A673 (cell line): ENCODE measurements at regions not wholly inside any gene's neighbourhood (a gene's known extent, or its start where the extent isn't known, plus 50 kb on each side); places are given as distances from the start of the nearest gene placed in this dataset.
"Not testable (repeated sequence)": the region's sequence is repeated elsewhere in the genome, so short reads cannot be mapped to it uniquely, and the experiment has no call there.

Experiments used
- BruUV-seq: library from RNA; stranded (reverse); fragments of 400-500 nt; replicated peaks from 2 replicates; lab custom pipeline; 2021; lab: Mats Ljungman, UMichigan
- CTCF ChIA-PET: fragments of 300-600 bp; sonication (Branson Sonifier 250); formaldehyde crosslinking; loops from one replicate; lab custom pipeline; 2022; ENCODE audit warnings: antibody characterized with exemption; lab: Charles Lee
- POLR2A ChIA-PET: fragments of 300-600 bp; sonication (Branson Sonifier 250); formaldehyde crosslinking; loops from one replicate; lab custom pipeline; 2022; ENCODE audit warnings: antibody characterized with exemption; ENCODE audit not compliant: low non-redundant PET; lab: Charles Lee
- DNase-seq: peaks from one replicate; pipeline ENCODE4 v3.0.0-alpha.2; 2015; ENCODE audit warnings: low spot score
- H3K27ac ChIP-seq: fragments of 200-600 bp; sonication (generic); 2 replicates; pipeline ENCODE4 v1.5.1; 2016; ENCODE audit warnings: mixed run types, low read depth, mild to moderate bottlenecking, mixed read lengths, antibody characterized with exemption, low read length; ENCODE audit not compliant: poor library complexity, severe bottlenecking
- H3K27me3 ChIP-seq: fragments of 200-600 bp; sonication (generic); replicated peaks from 2 replicates; pipeline ENCODE4 v1.6.1; 2017; ENCODE audit warnings: mixed run types, low read depth, mild to moderate bottlenecking, mixed read lengths, antibody characterized with exemption, low read length; ENCODE audit not compliant: insufficient read depth, poor library complexity
- H3K36me3 ChIP-seq: fragments of 200-600 bp; sonication (generic); 2 replicates; pipeline ENCODE4 v1.6.1; 2016; ENCODE audit warnings: mixed run types, mild to moderate bottlenecking, mixed read lengths, antibody characterized with exemption, low read length; ENCODE audit not compliant: insufficient read depth, poor library complexity, severe bottlenecking
- H3K4me1 ChIP-seq: fragments of 200-600 bp; sonication (generic); 2 replicates; pipeline ENCODE4 v1.6.1; 2017; ENCODE audit warnings: mixed run types, mild to moderate bottlenecking, mixed read lengths, antibody characterized with exemption, low read length; ENCODE audit not compliant: insufficient read depth, poor library complexity, severe bottlenecking
- H3K4me3 ChIP-seq: fragments of 200-600 bp; sonication (generic); 2 replicates; pipeline ENCODE4 v1.5.1; 2016; ENCODE audit warnings: low read depth, mixed run types, mild to moderate bottlenecking, mixed read lengths, low read length; ENCODE audit not compliant: poor library complexity, severe bottlenecking
- H3K9me3 ChIP-seq: fragments of 200-600 bp; sonication (generic); 2 replicates; pipeline ENCODE4 v1.6.1; 2016; ENCODE audit warnings: mixed run types, low read depth, mild to moderate bottlenecking, mixed read lengths, antibody characterized with exemption, low read length; ENCODE audit not compliant: poor library complexity, severe bottlenecking
- EZH2 ChIP-seq: fragments of 200-600 bp; sonication (generic); IDR thresholded peaks from 2 replicates; pipeline ENCODE4 v1.6.1; 2017; ENCODE audit warnings: borderline replicate concordance, low read depth, mild to moderate bottlenecking, mixed read lengths, antibody characterized with exemption, low read length; ENCODE audit not compliant: poor library complexity, severe bottlenecking
- intact Hi-C: fragments of 100-400 bp; cut with micrococcal nuclease; formaldehyde crosslinking; loops from one replicate; pipeline ENCODE4 v1.10.0; 2022; ENCODE audit not compliant: unreplicated experiment
- TF ChIP-seq, protein P1 (sequence below): fragments of 300-800, 200-600 bp; sonication (generic); conservative IDR thresholded peaks from 2 replicates; pipeline ENCODE4 v1.5.1; 2017; ENCODE audit warnings: low read depth, mild to moderate bottlenecking, antibody characterized with exemption, low read length, moderate library complexity, mixed read lengths

DNA sequence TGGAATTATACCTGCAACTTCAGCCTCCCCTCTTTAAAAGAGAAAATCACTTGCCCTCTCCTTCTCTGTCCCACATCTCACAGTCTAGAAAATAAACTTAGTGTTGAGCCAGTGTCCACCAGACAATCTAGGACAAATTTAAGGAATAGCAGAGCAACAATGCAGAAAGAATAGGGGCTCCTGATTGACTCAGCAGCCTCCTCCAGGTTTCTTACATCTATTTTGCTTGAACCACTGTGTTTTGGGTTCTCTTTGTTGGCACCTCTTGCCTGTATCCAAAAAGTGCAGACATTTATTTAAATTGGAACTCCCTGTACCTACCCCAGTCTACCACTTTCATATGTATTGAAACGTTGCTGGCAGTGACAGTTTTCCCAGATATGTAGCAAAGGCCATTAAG is 133.7 kb upstream of the HSF2 start:
- Histone ChIP-seq H3K27me3 (no peaks in the 10 kb centered on the region), H3K36me3 (no peaks in the 10 kb centered on the region), H3K4me1 (peaks cover 10% of the 10 kb centered on the region), H3K4me3 (no peak overlapping the region), H3K9me3 (peaks cover 5% of the 10 kb centered on the region), H3K27ac (no peak overlapping the region)
- POLR2A ChIA-PET, result no interaction called here
- no peak for DNase-seq
- BruUV-seq, result no TSS peak
- CTCF ChIA-PET, result no interaction called here
- intact Hi-C loops, result no loop called here
- TF ChIP-seq, protein P1, sequence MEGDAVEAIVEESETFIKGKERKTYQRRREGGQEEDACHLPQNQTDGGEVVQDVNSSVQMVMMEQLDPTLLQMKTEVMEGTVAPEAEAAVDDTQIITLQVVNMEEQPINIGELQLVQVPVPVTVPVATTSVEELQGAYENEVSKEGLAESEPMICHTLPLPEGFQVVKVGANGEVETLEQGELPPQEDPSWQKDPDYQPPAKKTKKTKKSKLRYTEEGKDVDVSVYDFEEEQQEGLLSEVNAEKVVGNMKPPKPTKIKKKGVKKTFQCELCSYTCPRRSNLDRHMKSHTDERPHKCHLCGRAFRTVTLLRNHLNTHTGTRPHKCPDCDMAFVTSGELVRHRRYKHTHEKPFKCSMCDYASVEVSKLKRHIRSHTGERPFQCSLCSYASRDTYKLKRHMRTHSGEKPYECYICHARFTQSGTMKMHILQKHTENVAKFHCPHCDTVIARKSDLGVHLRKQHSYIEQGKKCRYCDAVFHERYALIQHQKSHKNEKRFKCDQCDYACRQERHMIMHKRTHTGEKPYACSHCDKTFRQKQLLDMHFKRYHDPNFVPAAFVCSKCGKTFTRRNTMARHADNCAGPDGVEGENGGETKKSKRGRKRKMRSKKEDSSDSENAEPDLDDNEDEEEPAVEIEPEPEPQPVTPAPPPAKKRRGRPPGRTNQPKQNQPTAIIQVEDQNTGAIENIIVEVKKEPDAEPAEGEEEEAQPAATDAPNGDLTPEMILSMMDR, result no peak
- no peak for TF ChIP-seq EZH2

DNA sequence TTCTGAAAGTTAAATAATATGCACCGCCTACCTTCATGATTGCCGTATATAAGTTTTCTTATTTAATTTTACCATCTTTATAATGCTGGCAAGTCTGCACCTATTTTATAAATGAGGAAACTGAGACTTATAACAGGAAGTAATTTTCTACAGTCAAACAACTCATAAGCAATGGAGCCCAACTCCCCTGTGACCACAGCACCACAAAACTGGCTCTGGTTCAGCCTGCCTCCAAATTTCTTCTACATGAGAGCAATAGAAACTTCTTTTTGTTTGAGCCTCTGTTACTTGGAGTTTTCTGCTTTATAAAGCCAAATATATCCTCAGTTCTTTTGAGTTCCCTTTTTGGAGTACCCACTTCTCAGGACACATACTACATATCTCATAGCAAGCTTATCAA is 131.1 kb upstream of the HSF2 start:
- H3K36me3 ChIP-seq, result no peaks in the 10 kb centered on the region
- peaks cover 5% of the 10 kb centered on the region for H3K9me3 ChIP-seq
- peaks cover 10% of the 10 kb centered on the region for H3K4me1 ChIP-seq
- H3K4me3 ChIP-seq, result no peak overlapping the region
- H3K27me3 ChIP-seq, result no peaks in the 10 kb centered on the region
- POLR2A ChIA-PET, result no interaction called here
- H3K27ac ChIP-seq, result peak overlapping the region; percentile 51
- intact Hi-C loops, result no loop called here
- no TSS peak for BruUV-seq
- no peak for TF ChIP-seq EZH2
- TF ChIP-seq, protein P1, result no peak
- DNase-seq, result peak; percentile 32
- CTCF ChIA-PET, result no interaction called here

DNA sequence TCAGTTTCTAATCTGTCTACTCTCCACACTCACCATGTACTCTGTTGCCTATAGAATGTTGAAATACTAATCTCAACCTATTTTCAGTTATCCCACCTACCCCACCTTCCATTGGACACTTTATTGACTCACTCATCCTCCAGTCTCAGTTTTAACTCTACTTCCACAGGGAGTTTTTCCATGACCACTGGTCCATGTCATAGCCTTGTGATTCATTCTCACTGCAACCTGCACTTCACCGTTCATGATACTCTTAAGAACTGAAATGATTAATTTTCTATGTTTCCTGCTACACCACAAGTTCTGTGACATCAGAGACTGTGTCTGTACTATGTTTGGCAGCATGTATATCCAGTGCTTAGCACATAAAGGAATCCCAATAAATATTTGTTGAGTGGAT is 122.8 kb upstream of the HSF2 start:
- Histone ChIP-seq H3K4me3 (no peak overlapping the region), H3K27me3 (no peaks in the 10 kb centered on the region), H3K9me3 (no peaks in the 10 kb centered on the region), H3K36me3 (no peaks in the 10 kb centered on the region), H3K4me1 (no peaks in the 10 kb centered on the region), H3K27ac (no peak overlapping the region)
- BruUV-seq, result no TSS peak
- CTCF ChIA-PET, result no interaction called here
- no peak for DNase-seq
- intact Hi-C loops, result no loop called here
- no peak for TF ChIP-seq EZH2
- TF ChIP-seq, protein P1, result no peak
- POLR2A ChIA-PET, result no interaction called here

DNA sequence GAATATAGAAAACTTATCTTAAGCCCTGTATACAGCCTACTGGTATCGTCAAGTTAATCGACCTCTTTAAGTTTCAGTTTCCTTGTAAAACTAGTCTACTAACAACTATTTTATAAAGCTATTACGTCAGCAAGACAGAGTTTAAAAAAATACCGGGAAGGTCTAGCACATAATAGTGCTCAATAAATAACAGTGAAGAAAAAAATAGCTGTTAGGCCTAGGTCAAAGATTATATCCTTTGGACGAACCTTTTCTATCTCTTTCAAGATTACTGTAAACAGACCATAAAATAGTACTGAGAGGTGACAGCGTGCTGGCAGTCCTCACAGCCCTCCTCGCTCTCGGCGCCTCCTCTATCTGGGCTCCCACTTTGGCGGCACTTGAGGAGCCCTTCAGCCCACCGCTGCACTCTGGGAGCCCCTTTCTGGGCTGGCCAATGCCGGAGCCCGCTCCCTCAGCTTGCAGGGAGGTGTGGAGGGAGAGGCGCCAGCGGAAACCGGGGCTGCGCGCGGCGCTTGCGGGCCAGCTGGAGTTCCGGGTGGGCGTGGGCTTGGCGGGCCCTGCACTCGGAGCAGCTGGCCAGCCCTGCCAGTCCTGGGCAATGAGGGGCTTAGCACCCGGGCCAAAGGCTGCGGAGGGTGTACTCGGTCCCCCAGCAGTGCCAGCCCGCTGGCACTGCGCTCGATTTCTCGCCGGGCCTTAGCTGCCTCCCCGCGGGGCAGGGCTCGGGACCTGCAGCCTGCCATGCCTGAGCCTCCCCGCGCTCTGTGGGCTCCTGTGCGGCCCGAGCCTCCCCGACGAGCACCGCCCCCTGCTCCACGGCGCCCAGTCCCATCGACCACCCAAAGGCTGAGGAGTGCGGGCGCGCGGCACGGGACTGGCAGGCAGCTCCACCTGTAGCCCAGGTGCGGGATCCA is 119.1 kb upstream of the HSF2 start:
- BruUV-seq, H3K27me3 ChIP-seq, CTCF ChIA-PET, H3K9me3 ChIP-seq, H3K4me1 ChIP-seq, intact Hi-C loops, H3K4me3 ChIP-seq, H3K27ac ChIP-seq, POLR2A ChIA-PET, DNase-seq, H3K36me3 ChIP-seq: not testable (repeated sequence)
